HG03159 (cell line): ENCODE measurements at regions not wholly inside any gene's neighbourhood (a gene's known extent, or its start where the extent isn't known, plus 50 kb on each side); places are given as distances from the start of the nearest gene placed in this dataset.

Source experiments
- ATAC-seq: cut with Tn5 transposase; IDR thresholded peaks from one replicate; pipeline ENCODE4 v1.9.1; 2021; ENCODE audit warnings: mild to moderate bottlenecking, moderate library complexity; ENCODE audit not compliant: unreplicated experiment

DNA sequence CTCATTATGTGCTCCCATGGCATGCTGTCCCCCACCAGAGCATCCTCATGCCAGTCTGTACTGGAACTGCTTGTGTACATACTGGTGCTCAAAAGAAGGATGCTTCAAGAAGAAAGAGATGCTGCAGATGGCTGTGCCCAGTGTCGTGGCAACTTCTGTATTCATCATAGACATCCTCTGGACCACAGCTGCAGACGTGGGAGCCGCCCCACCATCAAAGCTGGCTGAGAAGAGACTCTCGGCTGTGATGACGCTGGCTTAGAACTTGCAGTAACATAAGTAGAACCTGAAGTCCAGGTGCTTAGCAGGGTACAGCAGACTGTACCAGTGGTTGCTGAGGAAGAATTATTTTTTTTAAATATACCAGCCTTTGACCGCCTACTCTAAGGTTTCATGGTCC lies 112.6 kb upstream of the ARHGAP5 start:
- ATAC-seq = no peak

DNA sequence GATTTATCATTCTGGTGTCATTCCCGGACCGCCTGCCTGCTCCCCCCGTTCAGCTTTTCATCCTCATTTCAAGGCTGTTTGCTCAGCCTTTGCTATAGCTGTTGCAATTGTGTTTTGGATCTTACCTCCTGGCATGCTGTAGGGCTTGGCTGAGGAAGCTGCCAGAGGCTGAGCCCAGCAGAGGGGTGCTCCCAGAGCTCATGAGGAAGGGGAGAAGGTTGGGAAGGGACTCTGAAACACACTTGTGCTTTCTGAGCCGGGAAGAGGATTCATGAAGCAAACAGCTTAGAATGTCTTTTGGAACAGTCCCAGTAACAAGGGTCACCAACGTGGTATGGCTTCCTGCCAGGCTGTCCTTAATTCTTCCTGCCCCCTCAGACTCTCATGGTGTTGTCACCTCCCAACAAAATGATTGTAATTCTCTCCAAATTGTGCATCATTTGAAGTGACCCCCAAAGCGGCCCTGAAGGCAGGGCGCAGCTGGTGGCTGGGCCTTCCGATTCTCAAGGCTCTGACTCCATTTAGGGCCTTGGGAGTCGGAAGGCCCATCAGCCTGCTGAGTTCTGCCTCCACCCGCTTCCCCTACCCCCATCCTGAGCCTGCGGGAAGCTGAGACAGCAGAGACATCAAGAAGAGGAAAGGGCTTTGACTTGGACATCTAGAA lies 111.9 kb upstream of the ARHGAP5 start:
- no peak for ATAC-seq

DNA sequence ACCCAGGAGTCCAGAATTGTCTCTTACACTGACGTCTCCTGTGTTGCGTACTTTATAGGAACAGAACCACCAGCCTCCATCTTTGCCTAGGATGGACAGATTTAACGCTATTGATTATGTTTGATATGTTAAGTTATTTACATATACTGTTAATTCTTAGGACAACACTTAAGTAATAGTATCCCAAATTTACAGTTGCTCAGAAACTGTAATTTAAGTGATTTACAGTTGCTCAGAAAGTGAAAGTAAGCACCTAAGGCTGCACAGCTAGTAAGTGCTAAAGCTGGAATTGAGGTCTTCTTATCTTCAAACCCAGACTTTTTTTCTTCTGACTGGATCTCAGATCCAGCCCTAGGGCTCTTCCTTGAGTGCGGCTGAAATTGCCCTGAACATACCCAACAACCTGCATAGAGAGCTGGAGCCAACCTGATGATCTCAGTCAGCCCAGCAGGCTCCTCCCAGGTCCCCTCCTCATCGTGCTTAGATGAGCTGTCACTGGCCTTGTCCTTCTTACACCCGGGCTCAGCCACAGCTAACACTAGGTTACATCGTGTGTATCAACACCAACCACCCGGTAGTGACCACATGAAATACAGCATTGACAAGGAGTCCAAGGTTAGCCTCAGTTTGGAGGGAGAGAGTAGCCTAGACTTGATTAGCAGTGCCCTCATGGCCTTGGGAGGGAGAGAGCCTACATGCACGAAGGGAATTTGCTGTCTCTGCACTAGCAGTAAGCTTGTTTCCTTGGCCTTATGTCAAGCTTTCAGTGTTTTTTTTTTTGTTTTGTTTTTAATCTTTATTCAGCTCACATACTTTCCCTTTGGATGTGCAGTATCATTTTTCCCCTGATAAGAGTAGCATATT lies 111.1 kb upstream of the ARHGAP5 start:
- ATAC-seq = no peak

DNA sequence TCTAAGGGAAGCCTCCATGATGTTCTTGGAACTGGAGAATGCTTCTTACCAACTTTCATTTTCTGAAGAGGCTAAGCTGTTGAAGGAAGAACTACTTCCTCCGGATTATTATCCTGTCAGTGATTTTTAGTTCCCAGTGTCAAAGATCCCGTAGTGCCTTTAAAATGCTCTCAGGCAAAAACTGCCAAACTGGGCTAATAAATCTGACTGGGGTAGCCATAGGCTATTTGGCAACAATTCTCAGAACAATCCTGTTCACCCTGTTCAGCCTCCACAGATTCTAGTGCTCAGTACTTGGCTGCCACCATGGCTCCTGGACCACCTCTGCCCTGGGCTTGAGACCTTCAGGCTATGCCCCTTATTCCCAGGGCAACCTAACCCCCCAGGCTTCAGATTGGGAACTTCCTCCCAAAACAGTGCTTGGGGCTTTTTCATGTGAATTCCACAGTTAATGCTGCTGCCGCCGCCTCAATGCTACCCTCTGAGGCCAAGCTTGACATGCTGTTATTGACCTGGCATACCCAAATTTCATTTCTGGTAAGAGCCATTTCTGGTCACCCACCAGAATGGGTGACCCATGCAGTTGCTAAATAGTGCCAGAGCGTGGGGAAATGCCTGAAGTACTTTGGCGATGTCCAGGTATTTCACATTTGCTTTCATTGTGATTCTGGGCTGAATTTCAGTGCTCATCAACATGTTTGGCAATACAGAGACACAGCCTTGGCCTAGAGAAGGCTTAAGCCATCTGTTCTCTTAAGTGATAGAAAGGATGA lies 110.0 kb upstream of the ARHGAP5 start:
- ATAC-seq = no peak

DNA sequence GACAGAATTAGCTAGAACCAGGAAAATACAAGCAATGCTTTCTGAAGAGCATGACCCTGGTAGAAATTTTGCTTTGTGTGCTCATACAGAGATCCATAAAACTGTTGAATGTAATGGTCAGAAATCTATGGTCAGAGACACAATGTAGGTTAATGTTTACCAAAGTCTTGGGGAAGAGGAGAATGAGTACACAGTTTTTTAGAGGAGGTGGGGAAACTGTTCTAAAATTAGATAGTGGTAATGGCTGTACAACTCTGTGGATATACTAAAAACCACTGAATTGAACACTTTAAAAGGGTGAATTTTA lies 109.5 kb upstream of the ARHGAP5 start:
- ATAC-seq = no peak

DNA sequence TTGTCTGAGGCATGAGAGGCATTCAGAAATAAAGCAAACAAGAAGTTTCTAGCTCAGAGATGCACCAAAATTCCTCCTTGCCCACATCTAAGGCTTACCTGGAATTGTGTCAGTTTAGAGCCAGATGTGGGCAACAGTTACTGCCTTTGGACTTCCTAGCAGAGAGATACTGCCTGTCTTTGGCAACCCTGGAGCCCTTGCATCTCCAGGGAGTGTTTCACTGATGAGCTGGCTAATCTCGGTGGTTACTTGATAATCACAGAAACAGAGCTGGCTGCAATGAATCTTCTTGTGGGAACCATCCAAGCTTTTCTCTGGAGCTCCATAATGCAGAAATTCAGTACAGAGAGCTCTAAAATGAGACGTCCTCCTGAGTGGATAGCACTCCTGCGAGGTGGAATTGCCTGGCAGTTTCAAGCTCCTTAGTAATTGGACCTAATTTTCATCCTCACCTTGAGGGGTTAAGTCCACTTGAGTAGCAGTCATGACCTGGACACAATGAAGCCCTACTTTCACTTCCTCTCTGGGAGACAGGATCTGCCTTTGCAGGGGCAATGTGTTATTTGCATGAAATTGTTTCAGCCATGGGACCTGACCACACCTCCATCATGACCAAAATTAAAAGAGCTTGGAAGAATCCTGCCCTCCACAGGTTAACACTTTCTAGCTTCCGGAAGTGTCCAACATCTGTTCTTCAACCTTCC lies 108.8 kb upstream of the ARHGAP5 start:
- no peak for ATAC-seq

DNA sequence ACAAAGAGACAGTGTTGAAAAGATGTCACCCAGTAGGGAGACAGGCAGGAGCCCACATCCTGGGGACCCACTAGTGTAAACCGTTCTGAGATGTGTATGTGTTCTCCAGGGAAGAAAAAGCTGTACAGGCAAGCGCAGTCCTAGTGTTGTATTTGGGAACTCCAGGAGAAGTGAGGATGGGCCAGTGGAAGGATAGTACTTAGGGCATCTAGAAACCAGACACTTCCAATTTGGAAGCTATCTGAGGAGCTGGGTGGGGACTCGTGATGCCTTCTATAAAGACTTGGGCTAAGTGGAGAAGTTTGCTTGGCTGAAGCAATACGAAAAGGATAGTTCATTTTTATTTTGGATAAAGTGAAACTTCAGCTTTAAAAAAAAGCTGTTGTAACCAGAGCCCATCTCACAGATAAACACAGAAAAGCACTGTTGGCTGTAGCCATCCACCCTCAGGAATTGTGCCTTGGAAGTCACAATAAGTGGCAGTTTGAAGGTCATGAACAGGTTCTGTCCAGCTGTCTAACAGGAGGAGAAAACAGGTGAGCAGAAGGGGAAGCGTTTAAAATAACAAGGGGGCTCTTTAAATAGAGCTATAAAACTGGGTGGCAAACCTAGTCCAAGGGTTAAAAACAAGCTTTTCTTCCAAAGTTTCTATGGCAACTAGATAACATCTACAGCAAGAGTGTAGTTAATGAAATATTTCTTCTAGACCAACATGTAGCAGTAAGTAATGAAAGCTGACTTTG lies 108.0 kb upstream of the ARHGAP5 start:
- no peak for ATAC-seq

DNA sequence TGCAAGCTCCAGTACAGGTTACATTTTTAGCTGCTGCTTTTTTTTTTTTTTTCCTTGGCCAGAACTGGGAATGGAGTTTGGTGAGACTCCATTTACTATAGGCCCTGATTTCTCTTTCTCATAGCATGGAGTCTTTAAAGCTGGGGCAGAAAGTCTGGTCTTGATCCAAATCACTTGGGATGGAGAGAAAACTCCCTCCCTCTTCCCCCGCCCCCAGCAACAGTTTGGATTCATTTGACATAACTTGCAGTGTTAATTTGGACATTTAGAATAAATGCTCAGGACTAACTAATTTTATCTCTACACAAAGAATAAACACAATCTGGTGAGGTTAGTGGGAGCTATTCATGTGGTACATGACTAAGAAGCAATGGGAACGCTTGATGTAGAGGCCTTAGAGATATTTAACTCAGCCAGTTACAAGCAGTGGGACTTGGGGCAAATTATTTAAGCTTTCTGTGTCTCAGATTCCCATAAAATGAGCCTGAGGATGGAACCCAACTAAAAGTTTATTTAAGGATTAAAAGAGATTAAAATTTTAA lies 107.3 kb upstream of the ARHGAP5 start:
- no peak for ATAC-seq

DNA sequence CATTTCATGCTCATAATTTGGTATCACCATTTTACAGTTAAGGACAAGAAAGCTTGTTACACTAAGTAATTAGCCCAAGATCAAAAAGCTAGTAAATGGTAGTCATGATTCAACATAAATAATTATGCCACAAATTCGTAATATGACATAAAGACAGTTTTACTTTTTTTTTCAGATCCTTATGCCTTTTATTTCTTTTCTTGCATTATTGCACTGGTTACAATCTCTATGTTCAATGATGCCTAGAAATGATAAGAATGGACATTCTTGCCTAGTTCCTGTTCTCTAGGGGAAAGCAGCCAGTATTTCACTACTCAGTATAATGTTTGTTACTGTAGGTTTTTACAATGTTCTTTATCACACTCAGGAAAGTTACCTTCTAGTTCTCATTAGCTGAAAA lies 106.4 kb upstream of the ARHGAP5 start:
- no peak for ATAC-seq

DNA sequence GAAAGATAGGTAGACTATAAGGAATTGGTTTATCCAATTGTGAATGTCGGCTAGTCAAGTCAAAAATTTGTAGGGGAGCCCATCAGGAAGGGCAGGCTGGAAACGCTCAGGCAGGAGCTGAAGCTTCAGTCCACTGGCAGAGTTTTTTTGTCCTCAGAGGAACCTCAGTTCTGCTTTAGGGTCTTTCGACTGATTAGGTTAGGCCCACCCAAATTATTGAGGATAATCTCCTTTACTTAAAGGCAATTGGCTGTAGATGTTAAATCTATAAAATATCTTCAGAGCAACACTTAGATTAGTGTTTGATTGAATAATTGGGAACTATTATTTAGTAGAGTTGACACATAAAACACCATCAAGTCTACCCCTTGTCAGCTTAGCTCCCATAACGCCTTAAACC lies 105.5 kb upstream of the ARHGAP5 start:
- ATAC-seq = no peak

DNA sequence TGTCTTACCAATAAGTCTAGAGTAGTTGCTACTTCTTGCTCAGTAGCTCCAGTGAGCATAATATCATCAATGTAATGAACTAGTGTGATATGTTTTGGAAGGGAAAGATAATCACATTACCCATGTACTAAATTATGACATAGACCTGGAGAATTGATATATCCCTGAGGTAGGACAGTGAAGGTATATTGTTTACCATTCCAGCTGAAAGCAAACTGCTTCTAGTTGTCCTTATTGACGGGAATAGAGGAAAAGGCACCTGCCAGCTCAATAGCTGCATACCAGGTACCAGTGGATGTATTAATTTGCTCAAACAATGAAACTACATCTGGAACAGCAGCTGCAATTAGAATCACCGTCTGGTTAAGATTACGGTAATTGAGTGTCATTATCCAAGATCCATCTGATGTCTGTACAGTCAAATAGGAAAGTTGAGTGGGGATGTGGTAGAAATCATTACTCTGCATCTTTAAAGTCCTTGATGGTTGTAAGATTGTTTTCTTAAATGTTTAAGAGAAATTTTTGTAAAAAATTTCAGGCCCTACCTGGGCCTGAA lies 100.0 kb upstream of the ARHGAP5 start:
- no peak for ATAC-seq

DNA sequence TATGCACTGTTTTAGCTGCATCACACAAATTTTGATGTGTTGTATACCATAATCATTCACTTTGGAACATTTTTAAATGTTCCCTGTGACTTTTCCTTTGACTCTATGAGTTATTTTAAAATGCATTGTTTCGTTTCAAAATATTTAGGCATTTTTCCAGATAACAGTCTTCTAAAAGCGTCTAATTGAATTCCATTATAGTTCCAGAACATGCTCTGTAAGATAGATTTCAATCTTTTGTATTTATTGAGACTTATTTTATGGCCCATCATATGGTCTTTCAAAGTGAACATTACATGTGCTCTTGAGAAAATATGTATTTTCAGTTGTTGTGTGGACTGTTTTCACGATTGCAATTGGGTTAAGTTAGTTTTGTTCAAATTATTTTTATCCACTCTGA lies 98.7 kb upstream of the ARHGAP5 start:
- ATAC-seq = no peak

DNA sequence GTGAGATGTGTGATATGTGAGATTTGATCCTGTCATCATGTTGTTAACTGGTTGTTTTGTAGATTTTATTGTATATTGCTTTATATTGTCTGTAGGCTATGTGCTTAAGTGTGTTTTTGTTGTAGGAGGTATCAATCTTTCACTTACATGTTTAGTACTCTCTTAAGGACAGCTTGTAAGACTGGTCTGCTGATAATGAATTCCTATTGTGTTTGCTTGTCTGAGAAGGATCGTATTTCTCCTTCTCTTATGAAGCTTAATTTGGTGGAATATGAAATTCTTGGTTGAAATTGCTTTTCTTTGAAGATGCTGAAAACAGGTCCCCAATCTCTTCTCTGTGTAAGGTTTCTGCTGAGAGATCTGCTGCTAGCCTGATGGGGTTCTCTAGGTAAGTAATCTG lies 94.5 kb upstream of the ARHGAP5 start:
- no peak for ATAC-seq

DNA sequence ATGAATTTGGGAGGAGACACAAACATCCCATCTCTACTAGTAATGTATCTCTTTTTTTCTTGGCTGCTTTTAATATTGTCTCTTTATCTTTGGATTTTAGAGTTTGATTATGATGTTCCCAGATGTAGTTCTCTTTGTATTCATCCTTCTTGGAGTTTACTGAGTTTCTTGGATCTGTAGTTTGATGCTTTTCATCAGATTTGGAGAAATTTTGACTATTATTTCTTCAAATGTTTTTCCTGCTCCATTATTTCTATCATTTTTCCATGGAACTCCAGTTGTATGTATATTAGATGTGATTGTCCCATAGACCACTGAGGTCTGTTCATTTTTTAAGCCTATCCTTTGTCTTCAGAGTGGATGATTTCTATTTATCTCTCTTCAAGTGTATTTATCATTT lies 90.7 kb upstream of the ARHGAP5 start:
- no peak for ATAC-seq

DNA sequence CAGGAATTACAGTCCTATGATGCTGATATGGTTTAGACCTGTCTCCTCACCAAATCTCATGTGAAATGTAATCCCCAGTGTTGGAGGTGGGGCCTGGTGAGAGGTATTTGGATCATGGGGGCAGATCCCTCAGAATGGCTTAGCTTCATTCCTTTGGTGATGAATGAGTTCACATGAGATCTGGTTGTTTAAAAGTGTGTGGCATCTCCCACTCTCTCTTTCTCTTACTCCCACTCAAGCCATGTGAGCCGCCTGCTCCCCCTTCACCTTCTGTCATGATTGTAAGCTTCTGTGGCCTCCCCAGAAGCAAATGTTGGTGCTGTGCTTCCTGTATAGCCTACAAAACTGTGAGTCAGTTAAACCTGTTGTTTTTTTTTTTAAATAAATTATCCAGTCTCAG lies 89.4 kb upstream of the ARHGAP5 start:
- ATAC-seq = no peak

DNA sequence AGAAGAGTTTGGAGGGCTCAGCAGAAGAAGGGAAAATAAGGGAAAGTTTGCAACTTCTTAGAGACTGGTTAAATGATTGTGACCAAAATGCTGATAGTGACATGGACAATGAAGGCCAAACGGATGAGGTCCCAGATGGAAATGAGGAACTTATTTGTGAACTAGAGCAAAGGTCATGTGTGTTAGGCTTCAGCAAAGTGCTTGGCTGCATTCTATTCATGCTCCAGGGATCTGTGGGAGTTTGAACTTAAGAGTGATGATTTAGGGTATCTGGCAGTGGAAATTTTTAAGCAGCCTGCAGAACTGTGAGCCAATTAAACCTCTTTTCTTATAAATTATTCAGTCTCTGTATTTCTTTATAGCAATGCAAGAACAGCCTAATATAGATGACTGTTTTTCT lies 88.9 kb upstream of the ARHGAP5 start:
- no peak for ATAC-seq

DNA sequence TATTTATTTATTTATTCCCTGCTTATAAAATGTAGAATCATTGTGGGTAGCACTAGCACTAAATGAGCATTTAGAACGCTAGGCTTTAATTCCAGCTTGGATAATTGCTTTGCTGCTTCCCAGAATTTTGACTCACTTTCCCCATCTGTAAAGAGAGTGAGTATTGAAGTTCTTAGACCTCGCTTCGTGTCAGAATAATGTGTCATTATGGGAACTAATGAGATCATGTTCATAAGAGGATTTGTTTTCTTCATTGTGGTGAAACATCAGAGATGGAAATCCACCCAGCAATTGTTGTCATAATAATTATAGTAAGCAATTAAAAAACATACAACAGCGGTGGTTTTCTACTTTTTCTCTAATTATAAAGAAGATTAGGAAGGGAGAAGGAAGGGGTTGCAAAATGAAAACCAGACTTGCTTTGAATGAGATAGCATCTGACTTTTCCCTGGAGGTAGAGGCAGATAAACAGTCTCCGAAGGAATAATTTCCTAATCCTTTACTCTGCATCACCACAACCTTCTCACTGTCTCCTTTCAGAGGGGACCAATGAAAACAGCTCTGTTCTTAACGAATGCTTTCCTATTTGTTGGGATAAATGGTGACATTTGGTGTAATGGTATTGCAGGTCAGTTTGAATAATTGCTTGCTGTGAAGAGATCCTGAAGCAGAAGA lies 86.8 kb upstream of the ARHGAP5 start:
- ATAC-seq = no peak

DNA sequence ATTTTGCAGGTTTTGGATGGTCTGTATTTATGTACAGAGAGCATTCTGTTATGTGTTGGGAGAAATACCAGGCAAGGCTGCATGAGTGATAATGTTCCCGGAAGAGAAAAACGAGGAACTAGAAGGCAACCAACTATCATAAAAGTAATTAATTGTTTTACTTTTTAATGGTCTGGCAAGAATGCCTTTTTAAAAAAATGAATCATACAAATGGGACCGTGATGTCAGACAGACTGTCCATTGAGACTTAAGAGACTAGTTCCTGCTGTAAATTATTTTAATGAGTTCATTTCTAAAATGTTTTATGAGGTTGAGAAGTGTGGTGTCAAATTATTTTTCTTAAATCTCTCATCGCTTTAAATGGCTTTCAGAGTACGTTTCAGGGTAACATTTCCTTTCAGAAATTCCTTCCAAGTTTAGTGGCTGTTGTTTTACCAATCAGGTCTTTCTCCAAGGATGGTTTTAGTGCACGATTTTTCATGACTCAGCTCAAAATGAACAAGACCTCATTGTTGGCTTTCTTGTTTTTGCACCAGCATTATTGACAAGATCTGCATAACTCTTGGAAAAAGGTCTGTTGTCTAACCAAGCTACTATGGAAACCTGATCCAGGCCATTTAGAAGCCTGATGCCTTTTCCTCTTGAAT lies 86.1 kb upstream of the ARHGAP5 start:
- no peak for ATAC-seq

DNA sequence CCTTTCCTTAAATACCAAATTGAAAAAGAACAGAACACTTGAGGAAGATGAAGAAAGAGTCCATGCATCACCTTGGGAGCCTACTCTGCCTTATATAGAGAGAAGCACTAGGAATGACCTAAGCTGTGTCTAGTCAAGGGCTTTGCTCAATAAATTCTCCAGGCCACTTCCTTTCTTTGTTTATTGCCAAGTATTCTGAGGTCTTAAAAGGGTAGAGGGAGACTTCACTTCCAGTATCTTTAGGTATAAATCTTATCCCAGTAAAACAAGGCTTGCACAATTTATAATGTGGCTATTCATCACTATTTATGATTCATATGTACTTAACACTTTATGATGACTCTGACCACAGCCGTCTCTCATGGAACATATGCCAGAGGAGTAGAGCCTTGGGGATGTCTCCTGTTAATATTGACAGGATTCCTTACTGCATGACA lies 85.1 kb upstream of the ARHGAP5 start:
- ATAC-seq = no peak
